ENCODE measurements at regions not wholly inside any gene's neighbourhood (a gene's known extent, or its start where the extent isn't known, plus 50 kb on each side); places are given as distances from the start of the nearest gene placed in this dataset.

- no peak for TF ChIP-seq MGA (IDR thresholded peaks at IDR 0.05)
- no peak for TF ChIP-seq ZZZ3 (IDR thresholded peaks at IDR 0.05)
- no peak for TF ChIP-seq SREBF2 (CRISPR knock-in tag; IDR thresholded peaks at IDR 0.05)
- TF ChIP-seq TAF15 (IDR thresholded peaks at IDR 0.05; ENCODE audit: low read depth, low read length) = no peak
- no peak for TF ChIP-seq ILF3 (IDR thresholded peaks at IDR 0.05; ENCODE audit: borderline replicate concordance)
- TF ChIP-seq, protein P1, sequence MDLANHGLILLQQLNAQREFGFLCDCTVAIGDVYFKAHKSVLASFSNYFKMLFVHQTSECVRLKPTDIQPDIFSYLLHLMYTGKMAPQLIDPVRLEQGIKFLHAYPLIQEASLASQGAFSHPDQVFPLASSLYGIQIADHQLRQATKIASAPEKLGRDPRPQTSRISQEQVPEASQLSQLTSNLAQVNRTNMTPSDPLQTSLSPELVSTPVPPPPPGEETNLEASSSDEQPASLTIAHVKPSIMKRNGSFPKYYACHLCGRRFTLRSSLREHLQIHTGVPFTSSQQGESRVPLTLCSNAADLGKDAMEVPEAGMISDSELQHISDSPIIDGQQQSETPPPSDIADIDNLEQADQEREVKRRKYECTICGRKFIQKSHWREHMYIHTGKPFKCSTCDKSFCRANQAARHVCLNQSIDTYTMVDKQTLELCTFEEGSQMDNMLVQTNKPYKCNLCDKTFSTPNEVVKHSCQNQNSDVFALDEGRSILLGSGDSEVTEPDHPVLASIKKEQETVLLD (IDR thresholded peaks at IDR 0.05) = no peak
- no peak for TF ChIP-seq POU5F1 (IDR thresholded peaks at IDR 0.05; ENCODE audit: borderline replicate concordance, low read depth, low read length, partially characterized antibody)
- no peak for TF ChIP-seq MLLT1 (IDR thresholded peaks at IDR 0.05)
These were observed 159.4 kb downstream of the COPS8 start (continued) for GRCh38 chr2:237244976-237245646.
